HepG2 (cell line): ENCODE measurements at regions not wholly inside any gene's neighbourhood (a gene's known extent, or its start where the extent isn't known, plus 50 kb on each side); places are given as distances from the start of the nearest gene placed in this dataset.

Experiments used
- ATAC-seq: fragments of 200-7000 bp; cut with Tn5 transposase; 3 replicates; pipeline ENCODE4 v1.9.1; 2020; ENCODE audit warnings: mild to moderate bottlenecking, moderate library complexity
- BruUV-seq: library from RNA; stranded (reverse); fragments of 400-500 nt; replicated peaks from 2 replicates; lab custom pipeline; 2021; lab: Mats Ljungman, UMichigan
- CTCF ChIA-PET: fragments of 300-600 bp; formaldehyde crosslinking; extraction: SDS; loops from one replicate; lab custom pipeline; 2021; ENCODE audit warnings: low total read pairs, inconsistent platforms, low intra/inter-chr PET ratio; lab: Yijun Ruan, JAX
- POLR2A ChIA-PET: fragments of 350-600 bp; sonication (Branson Sonifier 250); formaldehyde crosslinking; loops from one replicate; lab custom pipeline; 2020; ENCODE audit warnings: antibody characterized with exemption, inconsistent platforms; lab: Yijun Ruan, JAX
- DNase-seq: peaks from one replicate; pipeline ENCODE4 v3.0.0-alpha.2; 2015; ENCODE audit warnings: low spot score
- FAIRE-seq: peaks from 3 replicates; lab custom pipeline; 2011; peaks lifted over from hg19 to GRCh38; lab: Jason Lieb, UNC
- H2AFZ ChIP-seq: one replicate; pipeline ENCODE4 v1.6.1; 2011; ENCODE audit warnings: low read length, inconsistent platforms
- H3K27ac ChIP-seq: fragments of 300-600 bp; 3 replicates; pipeline ENCODE4 v1.8.0; 2011; ENCODE audit warnings: mixed run types, mild to moderate bottlenecking, mixed read lengths, low read length, inconsistent platforms; ENCODE audit not compliant: insufficient read depth; ENCODE audit errors: extremely low read length
- H3K27me3 ChIP-seq, 2 experiments: fragments of 200-600 bp in 1 of 2; 2 replicates in 1 of 2; 3 replicates in 1 of 2; pipeline versions ENCODE4 v1.6.0 to v1.8.0; 2011; ENCODE audit warnings: low read length in 2 of 2, mild to moderate bottlenecking in 2 of 2, moderate library complexity in 2 of 2, inconsistent platforms in 1 of 2; ENCODE audit not compliant: insufficient read depth in 2 of 2, control insufficient read depth in 1 of 2
- H3K36me3 ChIP-seq, 2 experiments: fragments of 200-600 bp in 1 of 2; replicated peaks in 1 of 2; 2 replicates in 1 of 2; 3 replicates in 1 of 2; pipeline versions ENCODE4 v1.5.1 to v1.8.0; 2011; ENCODE audit warnings: low read length in 2 of 2, inconsistent platforms in 1 of 2; ENCODE audit not compliant: insufficient read depth in 2 of 2, control insufficient read depth in 1 of 2
- H3K4me1 ChIP-seq: 2 replicates; pipeline ENCODE4 v1.5.1; 2012; ENCODE audit warnings: low read length, inconsistent platforms; ENCODE audit not compliant: insufficient read depth
- H3K4me2 ChIP-seq: 2 replicates; pipeline ENCODE4 v1.6.0; 2011; ENCODE audit warnings: low read depth, low read length, inconsistent platforms
- H3K4me3 ChIP-seq, 3 experiments: fragments of 200-600 bp in 1 of 3; sonication (generic), shearing (Covaris generic) in 1 of 3; replicated peaks in 1 of 3; 2 replicates each; pipeline ENCODE4 v1.5.1; 2011 to 2016; ENCODE audit warnings: low read length in 3 of 3, inconsistent platforms in 2 of 3, low read depth in 2 of 3, mild to moderate bottlenecking in 2 of 3, control low read depth in 1 of 3, mixed read lengths in 1 of 3; ENCODE audit not compliant: insufficient read depth in 1 of 3
- H3K79me2 ChIP-seq: one replicate; pipeline ENCODE4 v1.6.1; 2011; ENCODE audit warnings: low read length, inconsistent platforms; ENCODE audit not compliant: insufficient read depth
- H3K9ac ChIP-seq: 2 replicates; pipeline ENCODE4 v1.6.0; 2011; ENCODE audit warnings: mild to moderate bottlenecking, low read depth, low read length, inconsistent platforms; ENCODE audit not compliant: insufficient read depth
- H3K9me3 ChIP-seq: 2 replicates; pipeline ENCODE4 v1.5.1; 2012; ENCODE audit warnings: mild to moderate bottlenecking, low read length
- H4K20me1 ChIP-seq: 2 replicates; pipeline ENCODE4 v1.6.0; 2011; ENCODE audit warnings: inconsistent platforms, mild to moderate bottlenecking, low read length, moderate library complexity; ENCODE audit not compliant: insufficient read depth
- AHR ChIP-seq: IDR thresholded peaks from 2 replicates; pipeline ENCODE4 v1.6.1; 2018; ENCODE audit warnings: missing genetic modification reagents, missing compliant biosample characterization
- CEBPB ChIP-seq: IDR thresholded peaks from 2 replicates; pipeline ENCODE4 v1.6.1; 2011; ENCODE audit warnings: low read depth, low read length, improper control_type of control experiment, borderline replicate concordance
- CEBPG ChIP-seq: IDR thresholded peaks from 2 replicates; pipeline ENCODE4 v1.6.1; 2016
- HOXA9 ChIP-seq: sonication (generic); formaldehyde crosslinking; IDR thresholded peaks from 2 replicates; pipeline ENCODE4 v1.8.1; 2022; ENCODE audit warnings: missing genetic modification reagents, mild to moderate bottlenecking, moderate library complexity, borderline replicate concordance
- MED8 ChIP-seq: sonication (generic); formaldehyde crosslinking; IDR thresholded peaks from 2 replicates; pipeline ENCODE4 v1.8.1; 2023; ENCODE audit warnings: mild to moderate bottlenecking, missing genetic modification reagents; ENCODE audit not compliant: insufficient replicate concordance
- NCOA2 ChIP-seq: sonication (generic); formaldehyde crosslinking; IDR thresholded peaks from 2 replicates; pipeline ENCODE4 v1.8.0; 2022; ENCODE audit warnings: inconsistent platforms
- ZMYM3 ChIP-seq: sonication (generic); formaldehyde crosslinking; IDR thresholded peaks from 2 replicates; pipeline ENCODE4 v1.5.1; 2020; ENCODE audit warnings: mild to moderate bottlenecking, missing genetic modification reagents
- WGBS: methylation state at CpG from one replicate; pipeline ENCODE4 v1.1.6; 2017; ENCODE audit warnings: low lambda C conversion rate; 5-methylcytosine and 5-hydroxymethylcytosine counted together
- in situ Hi-C: cut with HindIII; loops from 2 replicates; pipeline ENCODE4 v1.10.0; 2017; ENCODE audit warnings: low pct_unique_long_range_greater_than_20kb; ENCODE audit not compliant: extremely low pct_ligation_motif_present
- intact Hi-C: fragments of 100-400 bp; cut with micrococcal nuclease; formaldehyde crosslinking; loops from one replicate; pipeline ENCODE4 v1.10.0; 2022; ENCODE audit not compliant: unreplicated experiment
- TF ChIP-seq, protein P1 (sequence below): sonication (generic); formaldehyde crosslinking; IDR thresholded peaks from 2 replicates; pipeline ENCODE4 v1.9.0; 2021; ENCODE audit warnings: missing genetic modification reagents, mild to moderate bottlenecking, borderline replicate concordance

DNA sequence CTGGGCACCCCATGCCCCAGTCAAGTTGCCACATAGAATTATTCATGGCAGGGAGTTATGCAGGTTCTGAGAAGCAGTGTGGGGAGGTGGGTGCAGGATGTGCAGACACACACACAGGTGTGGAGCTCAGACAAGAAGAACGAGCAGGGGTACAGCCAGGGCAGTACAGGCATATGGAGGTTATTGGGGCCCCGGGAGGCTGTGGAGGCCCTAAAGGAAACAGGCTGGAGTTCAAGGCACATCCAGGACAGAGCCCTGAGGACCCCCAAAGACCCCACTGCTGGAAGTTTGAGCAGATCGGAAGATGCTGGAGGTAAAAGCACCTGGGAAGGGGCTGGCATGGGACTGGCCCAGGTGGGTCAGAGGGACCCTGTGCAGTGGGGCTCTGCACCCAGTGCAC is 171.3 kb downstream of the PSMG1 start:
- Histone ChIP-seq H3K4me3 (no peak overlapping the region), H3K36me3 (no peaks in the 10 kb centered on the region), H2AFZ (no peak overlapping the region), H3K79me2 (no peaks in the 10 kb centered on the region), H3K9me3 (no peaks in the 10 kb centered on the region), H3K27me3 (no peaks in the 10 kb centered on the region), H3K27ac (no peak overlapping the region), H3K4me1 (peaks cover 44% of the 10 kb centered on the region), H4K20me1 (no peaks in the 10 kb centered on the region), H3K4me2 (no peak overlapping the region), H3K9ac (no peak overlapping the region)
- BruUV-seq, result no TSS peak
- in situ Hi-C loops, result no loop called here
- DNase-seq (no peak), ATAC-seq (no peak; the same call in 2 of the 3 replicates), FAIRE-seq (no peak)
- WGBS, result 87% methylated on average over 3 of the region's 3 CpGs
- POLR2A ChIA-PET, result no interaction called here
- CTCF ChIA-PET, result no interaction called here
- TF ChIP-seq NCOA2 (CRISPR knock-in tag) (no peak), MED8 (CRISPR knock-in tag) (no peak), HOXA9 (CRISPR knock-in tag) (no peak), AHR (CRISPR knock-in tag) (no peak)
- TF ChIP-seq, protein P1, sequence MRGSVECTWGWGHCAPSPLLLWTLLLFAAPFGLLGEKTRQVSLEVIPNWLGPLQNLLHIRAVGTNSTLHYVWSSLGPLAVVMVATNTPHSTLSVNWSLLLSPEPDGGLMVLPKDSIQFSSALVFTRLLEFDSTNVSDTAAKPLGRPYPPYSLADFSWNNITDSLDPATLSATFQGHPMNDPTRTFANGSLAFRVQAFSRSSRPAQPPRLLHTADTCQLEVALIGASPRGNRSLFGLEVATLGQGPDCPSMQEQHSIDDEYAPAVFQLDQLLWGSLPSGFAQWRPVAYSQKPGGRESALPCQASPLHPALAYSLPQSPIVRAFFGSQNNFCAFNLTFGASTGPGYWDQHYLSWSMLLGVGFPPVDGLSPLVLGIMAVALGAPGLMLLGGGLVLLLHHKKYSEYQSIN, result no peak
- intact Hi-C loops, result no loop called here

DNA sequence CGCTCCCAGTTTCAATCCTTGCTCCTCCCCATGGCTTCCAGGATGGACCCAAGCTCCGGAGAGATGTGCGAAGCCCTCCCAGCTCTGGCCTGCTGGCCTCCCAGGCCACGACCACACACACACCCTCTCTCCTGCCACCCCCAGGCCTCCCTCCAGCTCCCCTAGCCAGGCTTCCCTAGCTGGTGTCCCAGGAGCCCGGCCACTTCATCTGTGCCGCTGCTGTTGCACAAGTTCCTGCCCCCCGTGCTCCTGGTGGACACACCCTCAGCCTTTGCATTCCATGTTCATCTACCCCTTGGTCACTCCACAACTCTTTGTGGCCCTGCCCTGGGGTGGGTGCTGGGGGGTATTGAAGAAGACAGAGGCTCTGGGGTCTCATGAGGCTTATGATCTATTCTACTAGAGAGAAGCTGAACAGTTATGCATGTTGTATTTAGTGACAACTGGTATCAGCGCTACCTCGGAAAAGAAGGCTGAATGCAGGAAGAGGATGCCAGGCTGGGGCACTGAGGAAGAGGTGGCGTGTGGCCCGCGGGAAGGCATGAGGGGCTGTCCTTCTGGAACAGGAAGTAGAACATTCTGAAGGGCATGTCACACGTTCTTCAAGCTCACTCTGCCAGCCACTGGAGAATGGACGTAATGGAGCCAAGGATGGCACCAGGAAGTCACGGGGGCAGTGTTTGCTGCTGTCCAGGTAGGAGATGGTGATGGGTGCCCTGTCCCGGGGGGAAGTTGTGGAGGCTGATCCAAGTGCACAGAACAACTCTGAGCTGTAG is 172.4 kb downstream of the PSMG1 start:
- TF ChIP-seq ZMYM3 (CRISPR knock-in tag), result no peak
- peak; percentile 46 for TF ChIP-seq CEBPB
- TF ChIP-seq CEBPG (CRISPR knock-in tag), result peak; percentile 35; the same call in 1 of the 2 replicates
- in situ Hi-C loops (no loop called here), intact Hi-C loops (no loop called here)
- H3K4me1 ChIP-seq, result peaks cover 44% of the 10 kb centered on the region
- no peaks in the 10 kb centered on the region for H4K20me1 ChIP-seq
- CTCF ChIA-PET, result no interaction called here
- no peaks in the 10 kb centered on the region for H3K79me2 ChIP-seq
- H3K9ac ChIP-seq, result no peak overlapping the region
- H2AFZ ChIP-seq, result no peak overlapping the region
- no peak overlapping the region for H3K4me2 ChIP-seq
- no peak for DNase-seq
- no peaks in the 10 kb centered on the region for H3K27me3 ChIP-seq
- POLR2A ChIA-PET, result no interaction called here
- FAIRE-seq, result no peak
- H3K4me3 ChIP-seq, result no peak overlapping the region
- BruUV-seq, result no TSS peak
- H3K9me3 ChIP-seq, result no peaks in the 10 kb centered on the region
- ATAC-seq, result peak; percentile 52
- 86% methylated on average over 12 of the region's 16 CpGs for WGBS
- H3K27ac ChIP-seq, result no peak overlapping the region
- H3K36me3 ChIP-seq, result no peaks in the 10 kb centered on the region
